MCF 10A (cell line): ENCODE measurements at regions not wholly inside any gene's neighbourhood (a gene's known extent, or its start where the extent isn't known, plus 50 kb on each side); places are given as distances from the start of the nearest gene placed in this dataset.
"Not testable (repeated sequence)": the region's sequence is repeated elsewhere in the genome, so short reads cannot be mapped to it uniquely, and the experiment has no call there.

Experiments
- BruUV-seq: library from RNA; stranded (reverse); fragments of 400-500 nt; replicated peaks from 2 replicates; lab custom pipeline; 2021; lab: Mats Ljungman, UMichigan
- CTCF ChIA-PET: fragments of 300-600 bp; sonication (Branson Sonifier 250); formaldehyde crosslinking; extraction: SDS; loops from one replicate; lab custom pipeline; 2021; ENCODE audit warnings: antibody characterized with exemption, inconsistent platforms; lab: Yijun Ruan, JAX
- POLR2A ChIA-PET: fragments of 300-600, 350-650 bp; sonication (Branson Sonifier 250); formaldehyde crosslinking; extraction: SDS; loops from one replicate; lab custom pipeline; 2020; ENCODE audit warnings: antibody characterized with exemption, inconsistent platforms; lab: Yijun Ruan, JAX
- DNase-seq: peaks from one replicate; pipeline ENCODE4 v3.0.0-alpha.2; 2018; ENCODE audit not compliant: unreplicated experiment
- H3K27ac Mint-ChIP-seq: one replicate; pipeline ENCODE4 v1.8.0; 2022; ENCODE audit warnings: mild to moderate bottlenecking, low read depth, mixed read lengths; ENCODE audit not compliant: unreplicated experiment
- H3K27me3 Mint-ChIP-seq: one replicate; pipeline ENCODE4 v1.8.0; 2022; ENCODE audit warnings: mixed read lengths; ENCODE audit not compliant: insufficient read depth, unreplicated experiment
- H3K36me3 Mint-ChIP-seq: one replicate; pipeline ENCODE4 v1.8.0; 2022; ENCODE audit warnings: mild to moderate bottlenecking, moderate library complexity, mixed read lengths; ENCODE audit not compliant: insufficient read depth, unreplicated experiment
- H3K4me1 Mint-ChIP-seq: one replicate; pipeline ENCODE4 v1.8.0; 2022; ENCODE audit warnings: mixed read lengths; ENCODE audit not compliant: insufficient read depth, unreplicated experiment
- H3K4me3 Mint-ChIP-seq: one replicate; pipeline ENCODE4 v1.8.0; 2022; ENCODE audit warnings: mild to moderate bottlenecking, moderate library complexity, mixed read lengths; ENCODE audit not compliant: unreplicated experiment
- H3K9me3 Mint-ChIP-seq: one replicate; pipeline ENCODE4 v1.8.0; 2022; ENCODE audit warnings: mixed read lengths; ENCODE audit not compliant: unreplicated experiment
- intact Hi-C: fragments of 100-400 bp; cut with micrococcal nuclease; formaldehyde crosslinking; loops from 2 replicates; pipeline ENCODE4 v1.14.1; 2022
- TF ChIP-seq, protein P1 (sequence below): fragments of 200-600 bp; IDR thresholded peaks from one replicate; pipeline ENCODE4 v1.8.0; 2022; ENCODE audit warnings: antibody characterized with exemption, mild to moderate bottlenecking; ENCODE audit not compliant: unreplicated experiment

DNA sequence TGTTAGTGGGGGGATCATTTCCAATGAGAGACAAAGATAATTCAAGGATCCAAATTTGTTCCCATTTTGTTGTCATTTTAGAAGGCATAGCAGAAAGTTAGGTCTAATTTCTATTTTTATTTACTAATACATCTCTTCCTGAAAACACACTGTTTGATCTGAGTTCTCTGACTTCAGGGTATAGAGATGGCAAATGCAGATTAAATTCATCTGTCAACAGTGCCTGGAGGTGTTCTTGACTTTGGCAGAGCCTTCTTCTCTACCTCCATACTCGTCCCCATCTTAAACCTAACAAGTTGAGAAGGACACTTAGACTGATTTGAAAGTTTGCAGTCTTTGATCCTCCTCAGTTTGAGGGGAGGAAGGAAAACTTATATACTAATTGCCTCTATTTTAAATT, 308.2 kb downstream of the SOX2 start:
- BruUV-seq, result no TSS peak
- Mint-ChIP-seq H3K9me3 (no peaks in the 10 kb centered on the region), H3K4me3 (no peak overlapping the region), H3K36me3 (no peaks in the 10 kb centered on the region), H3K27ac (no peak overlapping the region), H3K27me3 (no peaks in the 10 kb centered on the region), H3K4me1 (no peaks in the 10 kb centered on the region)
- intact Hi-C loops, result no loop called here
- no peak for DNase-seq
- ChIA-PET POLR2A (no interaction called here), CTCF (interaction anchor here (0.6 kb wide), 1 partner anchor 135 kb away, joined by 3 read pairs; no protein-coding TSS in a partner anchor)
- TF ChIP-seq, protein P1, sequence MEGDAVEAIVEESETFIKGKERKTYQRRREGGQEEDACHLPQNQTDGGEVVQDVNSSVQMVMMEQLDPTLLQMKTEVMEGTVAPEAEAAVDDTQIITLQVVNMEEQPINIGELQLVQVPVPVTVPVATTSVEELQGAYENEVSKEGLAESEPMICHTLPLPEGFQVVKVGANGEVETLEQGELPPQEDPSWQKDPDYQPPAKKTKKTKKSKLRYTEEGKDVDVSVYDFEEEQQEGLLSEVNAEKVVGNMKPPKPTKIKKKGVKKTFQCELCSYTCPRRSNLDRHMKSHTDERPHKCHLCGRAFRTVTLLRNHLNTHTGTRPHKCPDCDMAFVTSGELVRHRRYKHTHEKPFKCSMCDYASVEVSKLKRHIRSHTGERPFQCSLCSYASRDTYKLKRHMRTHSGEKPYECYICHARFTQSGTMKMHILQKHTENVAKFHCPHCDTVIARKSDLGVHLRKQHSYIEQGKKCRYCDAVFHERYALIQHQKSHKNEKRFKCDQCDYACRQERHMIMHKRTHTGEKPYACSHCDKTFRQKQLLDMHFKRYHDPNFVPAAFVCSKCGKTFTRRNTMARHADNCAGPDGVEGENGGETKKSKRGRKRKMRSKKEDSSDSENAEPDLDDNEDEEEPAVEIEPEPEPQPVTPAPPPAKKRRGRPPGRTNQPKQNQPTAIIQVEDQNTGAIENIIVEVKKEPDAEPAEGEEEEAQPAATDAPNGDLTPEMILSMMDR, result no peak

GRCh38 chr3:182023843-182024242, 312.1 kb downstream of the SOX2 start:
- Mint-ChIP-seq H3K27ac (no peak overlapping the region), H3K4me1 (no peaks in the 10 kb centered on the region), H3K9me3 (no peaks in the 10 kb centered on the region), H3K36me3 (no peaks in the 10 kb centered on the region), H3K27me3 (no peaks in the 10 kb centered on the region), H3K4me3 (no peak overlapping the region)
- DNase-seq, result no peak
- CTCF ChIA-PET, result no interaction called here
- TF ChIP-seq, protein P1, result no peak
- no TSS peak for BruUV-seq
- intact Hi-C loops, result no loop called here
- POLR2A ChIA-PET, result no interaction called here

GRCh38 chr3:182027366-182027765, 315.6 kb downstream of the SOX2 start:
- ChIA-PET POLR2A (interaction anchor here (0.5 to 1.0 kb wide), 4 partner anchors 12 to 902 kb away, joined by 3 read pairs; no protein-coding TSS in a partner anchor), CTCF (interaction anchor here (0.6 kb wide), 1 partner anchor 568 kb away, joined by 3 read pairs; no protein-coding TSS in a partner anchor)
- TF ChIP-seq, protein P1, result no peak
- no peak overlapping the region for H3K27ac Mint-ChIP-seq
- H3K36me3 Mint-ChIP-seq, result no peaks in the 10 kb centered on the region
- no peaks in the 10 kb centered on the region for H3K9me3 Mint-ChIP-seq
- H3K4me1 Mint-ChIP-seq, result no peaks in the 10 kb centered on the region
- no TSS peak for BruUV-seq
- intact Hi-C loops, result no loop called here
- no peak overlapping the region for H3K4me3 Mint-ChIP-seq
- peak; percentile 4 for DNase-seq
- H3K27me3 Mint-ChIP-seq, result no peaks in the 10 kb centered on the region

GRCh38 chr3:182028081-182028480, 316.4 kb downstream of the SOX2 start:
- TF ChIP-seq, protein P1, result no peak
- Mint-ChIP-seq H3K36me3 (no peaks in the 10 kb centered on the region), H3K4me1 (no peaks in the 10 kb centered on the region), H3K27ac (no peak overlapping the region), H3K27me3 (no peaks in the 10 kb centered on the region), H3K9me3 (no peaks in the 10 kb centered on the region), H3K4me3 (no peak overlapping the region)
- ChIA-PET POLR2A (interaction anchor here (0.6 to 0.9 kb wide), 3 partner anchors 19 to 704 kb away, joined by 3 read pairs; no protein-coding TSS in a partner anchor), CTCF (interaction anchor here (0.6 kb wide), 1 partner anchor 569 kb away, joined by 3 read pairs; no protein-coding TSS in a partner anchor)
- intact Hi-C loops, result no loop called here
- BruUV-seq, result no TSS peak
- DNase-seq, result no peak

GRCh38 chr3:182034231-182034630, 322.5 kb downstream of the SOX2 start:
- H3K27me3 Mint-ChIP-seq, intact Hi-C loops, H3K36me3 Mint-ChIP-seq, H3K4me1 Mint-ChIP-seq, H3K27ac Mint-ChIP-seq, POLR2A ChIA-PET, H3K9me3 Mint-ChIP-seq, DNase-seq, CTCF ChIA-PET, BruUV-seq, H3K4me3 Mint-ChIP-seq: not testable (repeated sequence)
